ENCODE measurements at regions not wholly inside any gene's neighbourhood (a gene's known extent, or its start where the extent isn't known, plus 50 kb on each side); places are given as distances from the start of the nearest gene placed in this dataset.
"Not testable (repeated sequence)": the region's sequence is repeated elsewhere in the genome, so short reads cannot be mapped to it uniquely, and the experiment has no call there.

- DNase-seq (ENCODE audit: low read depth in 2 of 2) = no peak
Measured at GRCh38 chr3:177356113-177356512, 158.8 kb upstream of the TBL1XR1 start.

- no peak for DNase-seq (ENCODE audit: low read depth in 2 of 2)
Measured at GRCh38 chr3:177356952-177357351, 159.7 kb upstream of the TBL1XR1 start.

DNA sequence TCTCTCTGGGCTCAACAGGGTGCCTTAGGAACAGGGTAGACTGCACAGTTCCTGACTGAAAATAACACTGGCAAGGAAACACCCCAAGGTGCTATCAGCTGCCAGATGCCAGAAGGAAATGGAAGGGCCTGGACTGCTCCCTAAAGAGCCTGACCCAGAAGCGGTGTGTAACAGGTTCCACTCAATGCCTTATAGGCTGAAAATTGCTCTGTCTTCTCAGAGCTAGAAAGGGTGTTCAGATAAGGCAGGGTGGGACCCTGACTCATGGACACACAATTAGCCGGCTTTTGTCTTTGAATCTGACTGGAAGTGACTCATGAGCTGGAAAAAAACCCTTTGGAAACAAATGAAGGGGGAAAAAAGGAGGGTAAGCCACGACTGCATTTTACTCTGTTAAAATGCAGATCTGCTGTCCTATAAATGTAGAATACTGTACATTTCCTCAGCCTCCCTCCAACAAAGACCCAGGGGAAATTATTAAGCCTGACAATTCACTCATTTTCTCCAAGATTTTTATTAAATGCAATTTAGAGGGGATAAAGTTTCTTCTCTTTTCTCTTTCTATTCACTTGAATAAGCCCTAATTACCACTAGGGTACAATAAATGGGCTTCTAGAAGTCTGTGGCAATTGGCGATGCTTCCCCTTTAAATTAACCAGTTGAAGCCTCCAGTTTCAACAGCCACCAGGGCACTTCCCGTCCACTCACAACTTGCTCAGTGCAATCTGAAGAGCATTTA, 160.2 kb upstream of the TBL1XR1 start:
- DNase-seq (ENCODE audit: low read depth in 2 of 2) = peak; percentile 92 to 95

DNA sequence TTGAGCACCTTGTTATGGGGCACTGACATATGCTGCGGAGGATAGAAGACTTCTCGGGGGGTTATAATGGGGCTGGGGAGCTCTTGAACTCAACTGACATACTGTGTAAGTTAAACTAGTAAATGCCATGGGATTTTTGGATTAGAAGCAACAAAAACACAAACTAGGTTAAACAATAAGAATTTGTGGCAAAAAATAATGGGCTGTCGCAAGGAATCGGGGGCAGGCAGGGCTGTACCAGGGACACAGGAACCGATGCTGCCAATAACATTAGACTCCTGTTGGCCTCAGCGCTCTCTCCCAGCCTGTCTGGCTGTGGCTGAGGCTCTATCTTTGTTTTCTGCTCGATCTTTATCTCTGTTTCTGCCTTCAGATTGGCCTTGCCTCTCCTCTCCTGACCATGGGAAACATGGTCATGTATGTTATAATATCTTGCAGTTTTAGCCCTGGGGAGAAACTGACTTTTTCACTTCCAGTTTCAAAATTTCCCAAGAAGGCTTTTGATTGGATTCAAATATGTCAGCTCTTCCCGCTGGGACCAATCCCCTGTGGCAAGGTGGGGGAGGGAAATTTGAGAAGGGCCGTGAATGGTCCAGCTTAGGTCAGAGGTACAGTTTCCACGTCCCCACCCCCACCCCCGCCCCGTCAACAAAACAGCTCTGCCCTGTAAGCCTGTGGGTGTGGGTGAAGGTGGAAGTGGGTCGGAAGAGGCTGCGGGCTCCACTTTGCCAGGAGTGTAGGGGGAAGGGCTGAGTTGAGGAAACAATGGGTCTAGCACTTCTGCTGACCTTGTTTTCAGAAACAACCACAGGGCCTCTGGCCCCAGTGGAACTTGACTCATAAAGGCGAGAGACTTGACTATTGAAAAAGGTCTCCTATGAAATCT, 161.1 kb upstream of the TBL1XR1 start:
- peak; percentile 89 to 90 for DNase-seq (ENCODE audit: low read depth in 2 of 2)

DNA sequence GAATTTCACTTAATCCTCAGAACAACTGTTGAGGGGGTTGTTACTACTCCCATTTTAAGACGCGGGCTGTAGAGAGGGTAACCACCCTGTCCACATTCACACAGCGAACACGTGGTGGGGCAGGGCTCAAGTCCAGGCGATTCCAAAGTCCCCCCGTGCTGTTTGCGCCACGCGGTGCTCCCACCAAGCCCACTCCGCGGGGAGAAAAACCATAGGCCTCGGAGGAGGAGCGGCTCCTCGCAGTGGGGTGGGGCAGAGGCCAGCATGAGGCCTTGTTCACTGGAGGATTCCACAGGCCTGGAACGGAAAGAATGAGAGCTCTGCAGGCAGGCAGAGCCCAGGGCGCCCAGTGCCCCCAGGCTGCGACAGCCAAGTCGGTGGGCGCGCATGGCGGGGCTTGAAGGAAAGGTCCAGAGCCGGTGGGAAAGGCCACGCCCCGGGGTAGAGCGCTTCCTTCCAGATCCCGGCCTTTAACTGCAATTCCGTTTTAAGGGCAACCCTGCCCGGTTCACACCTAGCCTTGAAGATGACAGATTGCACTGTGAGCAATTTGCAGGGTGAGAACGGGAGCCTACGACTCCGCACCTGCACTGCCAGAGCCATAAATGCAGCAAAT, 161.8 kb upstream of the TBL1XR1 start:
- peak; percentile 57 to 65 for DNase-seq (ENCODE audit: low read depth in 2 of 2)

- peak; percentile 98 to 99 for DNase-seq (ENCODE audit: low read depth in 2 of 2)
Measured at GRCh38 chr3:177359593-177360357, 162.5 kb upstream of the TBL1XR1 start.

DNA sequence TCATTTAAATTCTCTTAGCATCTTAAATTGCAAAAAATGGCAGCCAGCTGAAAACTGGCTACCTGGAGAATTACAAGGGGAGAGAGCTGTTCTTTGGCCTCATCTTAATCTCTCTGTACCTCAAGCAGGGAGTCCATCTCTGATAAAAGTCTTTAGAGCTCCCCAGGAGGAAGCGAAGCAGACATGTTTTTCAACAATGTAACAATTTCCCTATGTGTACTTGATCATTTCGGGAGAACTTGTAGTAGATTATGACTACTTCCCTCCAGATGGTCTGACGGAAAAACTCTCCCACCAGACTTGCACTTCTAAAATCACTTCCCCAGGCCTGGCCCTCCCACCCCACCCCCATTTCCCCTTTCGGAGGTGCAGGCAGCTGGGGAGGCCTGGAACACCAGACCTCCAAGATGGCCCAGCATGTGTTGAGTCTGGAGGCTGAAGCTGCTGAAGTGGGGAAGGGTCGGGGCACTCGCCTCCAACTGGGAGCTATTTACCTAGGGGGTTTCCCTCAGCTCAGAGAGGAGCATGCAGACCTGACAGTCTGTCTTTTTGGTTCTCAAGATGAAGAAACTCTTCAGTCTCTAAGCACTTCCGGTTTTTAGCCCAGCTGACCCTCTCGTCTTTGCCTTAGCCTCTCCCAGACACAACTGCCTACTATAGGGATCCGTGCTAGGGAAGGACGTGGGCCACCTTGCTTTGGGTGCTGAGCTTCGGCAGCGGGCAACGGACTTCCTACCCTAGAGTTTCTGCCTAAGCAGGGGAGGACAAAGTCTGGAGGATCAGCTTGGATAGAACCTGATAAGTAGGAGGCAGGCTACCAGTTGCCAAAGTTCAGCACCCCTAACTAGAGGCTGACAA, 164.0 kb upstream of the TBL1XR1 start:
- no peak for DNase-seq (ENCODE audit: low read depth in 2 of 2)

GRCh38 chr3:177362626-177363025, 165.3 kb upstream of the TBL1XR1 start:
- no peak for DNase-seq (ENCODE audit: low read depth in 2 of 2)

DNA sequence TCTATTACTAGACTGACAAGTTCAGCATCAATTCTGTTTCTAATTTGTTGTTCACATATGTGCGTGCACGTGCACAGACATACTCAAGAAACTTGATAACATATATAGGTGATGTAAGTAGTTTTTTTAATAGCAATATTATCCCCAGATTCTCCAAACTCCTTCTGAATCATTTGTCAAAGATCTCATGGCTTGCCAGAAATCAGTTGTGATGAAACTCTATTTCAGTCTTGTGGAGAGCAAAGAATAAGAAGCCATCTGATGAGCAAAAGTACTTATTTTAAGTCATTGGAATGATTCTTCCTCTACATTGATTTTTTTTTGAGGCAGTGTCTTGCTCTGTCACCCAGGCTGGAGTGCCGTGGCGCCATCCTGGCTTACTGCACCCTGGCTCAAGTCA, 167.0 kb upstream of the TBL1XR1 start:
- DNase-seq (ENCODE audit: low read depth in 2 of 2) = no peak

- DNase-seq (ENCODE audit: low read depth in 2 of 2) = not testable (repeated sequence)
Measured at GRCh38 chr3:177365294-177365693, 168.0 kb upstream of the TBL1XR1 start.

- no peak for DNase-seq (ENCODE audit: low read depth in 2 of 2)
Measured at GRCh38 chr3:177367788-177368187, 170.5 kb upstream of the TBL1XR1 start.

DNA sequence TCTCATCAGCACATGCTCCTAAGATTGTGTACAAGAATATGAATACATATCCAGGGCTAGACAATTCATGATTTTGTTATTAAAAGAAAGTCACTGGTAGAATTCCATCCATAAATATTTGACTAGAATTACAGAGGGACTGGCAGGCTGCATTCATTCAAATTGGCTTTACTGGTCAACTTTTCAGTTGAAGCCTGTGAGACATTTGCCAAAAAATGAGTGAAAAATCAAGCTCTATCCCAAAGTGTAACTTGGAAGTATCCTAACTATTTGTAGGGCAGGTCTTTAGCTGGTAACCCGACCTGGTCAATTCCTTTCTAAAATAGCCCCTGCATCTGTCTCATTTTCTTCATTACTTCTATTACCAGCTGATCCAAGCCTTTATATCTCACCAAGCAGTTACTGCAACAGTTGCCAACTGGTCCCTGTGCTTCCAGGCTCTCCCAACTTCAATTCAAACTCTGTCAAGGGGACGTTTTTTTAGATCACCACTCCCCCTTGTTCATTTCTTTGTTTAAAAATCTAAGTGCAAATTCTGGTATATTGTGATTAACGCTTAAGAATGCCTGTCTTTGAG, 173.1 kb upstream of the TBL1XR1 start:
- DNase-seq (ENCODE audit: low read depth in 2 of 2) = no peak

DNA sequence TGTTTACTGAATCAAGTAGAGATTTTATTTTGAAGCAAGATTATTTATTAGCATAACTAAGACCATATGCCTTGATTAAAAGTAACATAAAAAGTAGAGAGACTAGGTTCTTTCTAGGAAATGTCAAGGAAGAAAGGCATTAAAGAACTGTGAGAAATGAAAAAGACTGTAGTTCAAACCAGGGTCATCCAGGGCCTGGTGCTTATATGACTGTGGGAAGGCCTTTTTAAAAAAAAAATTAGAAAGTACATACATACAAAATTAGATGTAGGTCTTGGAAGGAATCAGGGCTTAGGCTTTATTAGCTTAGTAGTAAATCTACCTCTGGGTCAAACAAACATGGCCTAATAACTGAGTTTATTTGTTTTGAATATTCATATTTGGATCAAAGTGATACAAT, 173.9 kb upstream of the TBL1XR1 start:
- DNase-seq (ENCODE audit: low read depth in 2 of 2) = no peak

- no peak for DNase-seq (ENCODE audit: low read depth in 2 of 2)
Measured at GRCh38 chr3:177371888-177372287, 174.6 kb upstream of the TBL1XR1 start.

DNA sequence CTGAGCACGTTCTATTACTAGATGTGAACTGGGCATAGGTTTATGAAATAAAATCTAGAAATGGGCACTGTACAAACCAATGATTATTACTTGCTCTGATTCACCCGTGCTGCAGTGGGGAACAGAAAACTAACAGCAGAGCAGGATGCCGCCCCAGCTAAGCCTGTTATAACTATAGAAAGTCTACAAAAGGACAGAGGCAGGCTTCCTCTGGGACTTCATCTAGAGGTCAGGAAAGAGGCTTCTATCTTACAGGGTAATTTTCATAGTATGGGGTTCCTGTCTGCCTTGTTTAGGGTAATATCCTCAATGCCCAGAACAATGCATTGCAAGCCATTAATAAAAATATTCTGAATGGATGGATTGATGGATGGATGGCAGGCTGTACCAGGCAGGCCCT, 177.0 kb upstream of the TBL1XR1 start:
- no peak for DNase-seq (ENCODE audit: low read depth in 2 of 2)

- no peak for DNase-seq (ENCODE audit: low read depth in 2 of 2)
Measured at GRCh38 chr3:177375316-177375715, 178.0 kb upstream of the TBL1XR1 start.

GRCh38 chr3:177377166-177377565, 179.9 kb upstream of the TBL1XR1 start:
- DNase-seq (ENCODE audit: low read depth in 2 of 2) = no peak

DNA sequence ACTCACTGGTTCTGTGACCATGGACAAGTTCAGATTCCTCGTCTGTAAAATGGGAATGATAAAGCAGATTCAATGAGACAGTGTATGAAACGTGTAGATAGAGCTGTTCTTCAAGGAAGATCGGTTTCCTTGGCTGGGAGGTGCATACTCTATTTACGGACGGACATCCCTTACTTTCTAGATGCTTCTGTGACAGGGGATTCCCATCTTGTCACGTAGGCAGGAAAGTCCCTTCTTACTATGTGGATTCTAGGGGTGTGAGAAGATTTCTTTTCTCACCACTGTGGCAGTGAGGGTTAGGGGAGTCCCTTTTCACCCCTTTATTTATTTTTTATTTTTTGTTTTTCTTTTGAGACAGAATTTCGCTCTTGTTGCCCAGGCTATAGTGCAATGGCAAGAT, 180.9 kb upstream of the TBL1XR1 start:
- DNase-seq (ENCODE audit: low read depth in 2 of 2) = no peak

DNA sequence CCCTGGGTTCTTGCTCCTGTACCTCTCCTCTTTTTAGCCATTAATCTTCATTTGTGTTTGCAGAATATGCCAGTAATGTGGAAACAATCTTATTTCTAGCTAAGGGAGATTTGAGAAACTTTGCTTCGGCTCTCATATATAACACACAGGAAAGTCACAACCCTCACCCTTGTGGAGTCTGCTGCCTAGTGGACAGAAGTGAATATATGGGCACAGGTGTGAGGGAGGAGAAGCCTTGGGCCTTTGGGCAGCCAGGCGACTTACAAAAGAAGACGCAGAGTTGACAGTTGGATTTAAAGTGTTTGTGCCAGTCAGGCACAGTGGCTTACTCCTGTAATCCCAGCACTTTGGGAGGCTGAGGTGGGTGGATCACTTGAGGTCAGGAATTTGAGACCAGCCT, 181.8 kb upstream of the TBL1XR1 start:
- DNase-seq (ENCODE audit: low read depth in 2 of 2) = no peak

- no peak for DNase-seq (ENCODE audit: low read depth in 2 of 2)
Measured at GRCh38 chr3:177381070-177381469, 183.8 kb upstream of the TBL1XR1 start.

Measured in lung microvascular endothelial cell (primary cell).